ENCODE measurements at regions not wholly inside any gene's neighbourhood (a gene's known extent, or its start where the extent isn't known, plus 50 kb on each side); places are given as distances from the start of the nearest gene placed in this dataset.

DNA sequence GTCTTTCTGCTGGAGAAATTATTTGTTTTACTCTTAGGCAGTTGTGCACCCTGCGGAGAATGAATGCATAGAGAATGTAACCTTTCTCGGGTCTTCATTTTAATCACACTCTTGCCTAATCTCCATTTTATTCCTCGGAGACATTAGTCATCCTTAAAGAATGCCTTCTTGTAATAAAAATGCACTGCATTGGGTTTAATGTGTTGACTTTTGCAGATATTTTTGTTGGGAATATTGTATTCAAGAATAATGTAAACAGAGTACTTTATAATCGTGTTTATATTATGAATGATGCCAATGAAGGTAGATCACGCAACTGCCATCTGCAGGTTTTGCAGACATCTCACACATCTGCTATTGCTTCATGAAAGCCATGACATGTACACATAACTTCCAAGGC is 1093.9 kb upstream of the CDH6 start:
- Histone ChIP-seq H4K20me1 (ENCODE audit: insufficient read depth) (no peaks in the 10 kb centered on the region), H2AFZ (ENCODE audit: low read depth) (no peak overlapping the region), H3K9ac (no peak overlapping the region), H3K9me3 (no peaks in the 10 kb centered on the region), H3K4me1 (ENCODE audit: control insufficient read depth in 1 of 2, insufficient read depth in 2 of 2, low read depth in 1 of 2, low read length in 1 of 2) (peaks cover 0 to 18% of the 10 kb centered on the region in 2 experiments; a peak in 1 of 4 replicates), H3K27me3 (ENCODE audit: insufficient read depth) (no peaks in the 10 kb centered on the region; the same call in 1 of the 2 replicates), H3K27ac (ENCODE audit: low read depth in 2 of 2, low read length in 1 of 2) (no peak overlapping the region), H3K4me3 (ENCODE audit: low read depth in 2 of 2, low read length in 1 of 2) (no peak overlapping the region), H3K79me2 (ENCODE audit: insufficient read depth) (no peaks in the 10 kb centered on the region), H3K9me2 (no peaks in the 10 kb centered on the region), H3F3A (replicated peaks; ENCODE audit: insufficient read depth) (peaks cover 16% of the 10 kb centered on the region), H3K36me3 (replicated peaks in 1 of 2; ENCODE audit: control insufficient read depth in 1 of 2, insufficient read depth in 2 of 2, low read length in 1 of 2) (no peaks in the 10 kb centered on the region), H3K4me2 (no peak overlapping the region)
- ChIA-PET CTCF (no interaction called here), POLR2A (no interaction called here)
- no peak for DNase-seq
- 11% methylated on average over 5 of the region's 5 CpGs for WGBS (ENCODE audit: low lambda C conversion rate)
- TF ChIP-seq EZH2phosphoT487 (IDR thresholded peaks at IDR 0.05; ENCODE audit: borderline replicate concordance, low read depth) (no peak), RXRA (IDR thresholded peaks at IDR 0.05; ENCODE audit: borderline replicate concordance, low read depth) (no peak), EP300 (IDR thresholded peaks at IDR 0.05; ENCODE audit: borderline replicate concordance in 1 of 2, low read depth in 1 of 2, low read length in 1 of 2) (no peak), NRF1 (IDR thresholded peaks at IDR 0.05; ENCODE audit: low read depth, low read length) (no peak), SIN3A (IDR thresholded peaks at IDR 0.05; ENCODE audit: borderline replicate concordance, low read depth, low read length) (no peak), ZBTB33 (IDR thresholded peaks at IDR 0.05; ENCODE audit: borderline replicate concordance, low read depth) (no peak), TCF12 (IDR thresholded peaks at IDR 0.05) (no peak), FOXJ3 (CRISPR knock-in tag; IDR thresholded peaks at IDR 0.05) (no peak), PBX3 (IDR thresholded peaks at IDR 0.05) (no peak), GABPA (IDR thresholded peaks at IDR 0.05; ENCODE audit: low read depth) (no peak), TEAD4 (IDR thresholded peaks at IDR 0.05; ENCODE audit: borderline replicate concordance, insufficient read depth) (no peak)
- TF ChIP-seq, protein P1, sequence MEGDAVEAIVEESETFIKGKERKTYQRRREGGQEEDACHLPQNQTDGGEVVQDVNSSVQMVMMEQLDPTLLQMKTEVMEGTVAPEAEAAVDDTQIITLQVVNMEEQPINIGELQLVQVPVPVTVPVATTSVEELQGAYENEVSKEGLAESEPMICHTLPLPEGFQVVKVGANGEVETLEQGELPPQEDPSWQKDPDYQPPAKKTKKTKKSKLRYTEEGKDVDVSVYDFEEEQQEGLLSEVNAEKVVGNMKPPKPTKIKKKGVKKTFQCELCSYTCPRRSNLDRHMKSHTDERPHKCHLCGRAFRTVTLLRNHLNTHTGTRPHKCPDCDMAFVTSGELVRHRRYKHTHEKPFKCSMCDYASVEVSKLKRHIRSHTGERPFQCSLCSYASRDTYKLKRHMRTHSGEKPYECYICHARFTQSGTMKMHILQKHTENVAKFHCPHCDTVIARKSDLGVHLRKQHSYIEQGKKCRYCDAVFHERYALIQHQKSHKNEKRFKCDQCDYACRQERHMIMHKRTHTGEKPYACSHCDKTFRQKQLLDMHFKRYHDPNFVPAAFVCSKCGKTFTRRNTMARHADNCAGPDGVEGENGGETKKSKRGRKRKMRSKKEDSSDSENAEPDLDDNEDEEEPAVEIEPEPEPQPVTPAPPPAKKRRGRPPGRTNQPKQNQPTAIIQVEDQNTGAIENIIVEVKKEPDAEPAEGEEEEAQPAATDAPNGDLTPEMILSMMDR (IDR thresholded peaks at IDR 0.05), result no peak

- Histone ChIP-seq H3K9me2 (no peaks in the 10 kb centered on the region), H2AFZ (ENCODE audit: low read depth) (no peak overlapping the region), H3K36me3 (replicated peaks in 1 of 2; ENCODE audit: control insufficient read depth in 1 of 2, insufficient read depth in 2 of 2, low read length in 1 of 2) (no peaks in the 10 kb centered on the region), H3K4me3 (ENCODE audit: low read depth in 2 of 2, low read length in 1 of 2) (no peak overlapping the region), H3F3A (replicated peaks; ENCODE audit: insufficient read depth) (peaks cover 13% of the 10 kb centered on the region), H3K4me1 (ENCODE audit: control insufficient read depth in 1 of 2, insufficient read depth in 2 of 2, low read depth in 1 of 2, low read length in 1 of 2) (peaks cover 0 to 18% of the 10 kb centered on the region in 2 experiments; a peak in 1 of 4 replicates), H4K20me1 (ENCODE audit: insufficient read depth) (no peaks in the 10 kb centered on the region), H3K27me3 (ENCODE audit: insufficient read depth) (no peaks in the 10 kb centered on the region; the same call in 1 of the 2 replicates), H3K9me3 (no peaks in the 10 kb centered on the region), H3K4me2 (no peak overlapping the region), H3K27ac (ENCODE audit: low read depth in 2 of 2, low read length in 1 of 2) (no peak overlapping the region), H3K79me2 (ENCODE audit: insufficient read depth) (no peaks in the 10 kb centered on the region), H3K9ac (no peak overlapping the region)
- ChIA-PET POLR2A (no interaction called here), CTCF (no interaction called here)
- DNase-seq, result no peak
- 5% methylated on average over 3 of the region's 3 CpGs for WGBS (ENCODE audit: low lambda C conversion rate)
- TF ChIP-seq, protein P1 (IDR thresholded peaks at IDR 0.05), result no peak
- TF ChIP-seq JUND (IDR thresholded peaks at IDR 0.05), result no peak
- TF ChIP-seq GABPA (IDR thresholded peaks at IDR 0.05; ENCODE audit: low read depth), result no peak
- no peak for TF ChIP-seq ZBTB33 (IDR thresholded peaks at IDR 0.05; ENCODE audit: borderline replicate concordance, low read depth)
- no peak for TF ChIP-seq RXRA (IDR thresholded peaks at IDR 0.05; ENCODE audit: borderline replicate concordance, low read depth)
- no peak for TF ChIP-seq SIN3A (IDR thresholded peaks at IDR 0.05; ENCODE audit: borderline replicate concordance, low read depth, low read length)
- no peak for TF ChIP-seq TAF1 (IDR thresholded peaks at IDR 0.05; ENCODE audit: borderline replicate concordance, low read depth, low read length)
- TF ChIP-seq POLR2AphosphoS5 (IDR thresholded peaks at IDR 0.05; ENCODE audit: low read depth, low read length), result no peak
- no peak for TF ChIP-seq FOSL2 (IDR thresholded peaks at IDR 0.05; ENCODE audit: borderline replicate concordance, low read depth)
- TF ChIP-seq USF1 (IDR thresholded peaks at IDR 0.05; ENCODE audit: borderline replicate concordance, low read depth), result no peak
- no peak for TF ChIP-seq TCF12 (IDR thresholded peaks at IDR 0.05)
Measured at GRCh38 chr5:30098940-30099339, 1094.5 kb upstream of the CDH6 start.

All from SK-N-SH (cell line).